ENCODE measurements at regions not wholly inside any gene's neighbourhood (a gene's known extent, or its start where the extent isn't known, plus 50 kb on each side); places are given as distances from the start of the nearest gene placed in this dataset.

DNA sequence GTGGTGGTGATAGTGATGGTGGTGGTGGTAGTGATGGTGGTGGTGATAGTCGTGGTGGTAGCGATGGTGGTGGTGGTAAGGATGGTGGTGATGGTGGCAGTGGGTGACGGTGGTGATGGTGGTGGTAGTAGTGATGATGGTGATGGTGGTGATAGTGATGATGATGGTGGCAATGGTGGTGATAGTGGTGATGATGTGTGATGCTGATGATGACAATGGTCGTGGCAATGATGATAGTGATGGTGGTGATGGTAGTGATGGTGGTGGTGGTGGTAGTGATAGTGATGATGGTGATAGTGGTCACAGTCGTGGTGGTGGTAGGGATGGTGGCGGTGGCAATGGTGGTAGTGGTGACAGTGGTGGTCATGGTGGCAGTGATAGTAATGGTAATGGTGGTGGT is 243.9 kb upstream of the RAB6C start:
- no peak for TF ChIP-seq EZH2 (IDR thresholded peaks at IDR 0.05; ENCODE audit: low read length, missing control alignments)
- TF ChIP-seq, protein P1, sequence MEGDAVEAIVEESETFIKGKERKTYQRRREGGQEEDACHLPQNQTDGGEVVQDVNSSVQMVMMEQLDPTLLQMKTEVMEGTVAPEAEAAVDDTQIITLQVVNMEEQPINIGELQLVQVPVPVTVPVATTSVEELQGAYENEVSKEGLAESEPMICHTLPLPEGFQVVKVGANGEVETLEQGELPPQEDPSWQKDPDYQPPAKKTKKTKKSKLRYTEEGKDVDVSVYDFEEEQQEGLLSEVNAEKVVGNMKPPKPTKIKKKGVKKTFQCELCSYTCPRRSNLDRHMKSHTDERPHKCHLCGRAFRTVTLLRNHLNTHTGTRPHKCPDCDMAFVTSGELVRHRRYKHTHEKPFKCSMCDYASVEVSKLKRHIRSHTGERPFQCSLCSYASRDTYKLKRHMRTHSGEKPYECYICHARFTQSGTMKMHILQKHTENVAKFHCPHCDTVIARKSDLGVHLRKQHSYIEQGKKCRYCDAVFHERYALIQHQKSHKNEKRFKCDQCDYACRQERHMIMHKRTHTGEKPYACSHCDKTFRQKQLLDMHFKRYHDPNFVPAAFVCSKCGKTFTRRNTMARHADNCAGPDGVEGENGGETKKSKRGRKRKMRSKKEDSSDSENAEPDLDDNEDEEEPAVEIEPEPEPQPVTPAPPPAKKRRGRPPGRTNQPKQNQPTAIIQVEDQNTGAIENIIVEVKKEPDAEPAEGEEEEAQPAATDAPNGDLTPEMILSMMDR (conservative IDR thresholded peaks at IDR 0.05 in 1 of 2, IDR thresholded peaks at IDR 0.05 in 1 of 2; ENCODE audit: low read depth in 1 of 2, low read length in 2 of 2): no peak
- Histone ChIP-seq H3K27me3 (ENCODE audit: control insufficient read depth, insufficient read depth, low read length) (no peaks in the 10 kb centered on the region), H3K36me3 (ENCODE audit: control insufficient read depth, insufficient read depth, low read length) (no peaks in the 10 kb centered on the region), H3K4me1 (ENCODE audit: control insufficient read depth, extremely low read depth, insufficient read depth, low read length) (no peaks in the 10 kb centered on the region), H3K9me3 (ENCODE audit: control insufficient read depth, insufficient read depth, low read depth, low read length) (no peaks in the 10 kb centered on the region), H3K27ac (ENCODE audit: insufficient read depth, low read length) (no peak overlapping the region), H3K79me2 (ENCODE audit: control insufficient read depth, insufficient read depth, low read length) (no peaks in the 10 kb centered on the region), H3K4me2 (ENCODE audit: extremely low read depth, insufficient read depth, low read length) (no peak overlapping the region), H3K9ac (ENCODE audit: insufficient read depth, low read length) (no peak overlapping the region), H3K4me3 (replicated peaks in 1 of 4; ENCODE audit: control extremely low read depth in 1 of 4, insufficient read depth in 1 of 4, low read depth in 3 of 4, low read length in 4 of 4) (no peak overlapping the region), H2AFZ (ENCODE audit: low read length) (no peak overlapping the region), H4K20me1 (ENCODE audit: control insufficient read depth, extremely low read depth, insufficient read depth, low read length) (no peaks in the 10 kb centered on the region)
- DNase-seq (ENCODE audit: low read depth in 2 of 2): no peak

DNA sequence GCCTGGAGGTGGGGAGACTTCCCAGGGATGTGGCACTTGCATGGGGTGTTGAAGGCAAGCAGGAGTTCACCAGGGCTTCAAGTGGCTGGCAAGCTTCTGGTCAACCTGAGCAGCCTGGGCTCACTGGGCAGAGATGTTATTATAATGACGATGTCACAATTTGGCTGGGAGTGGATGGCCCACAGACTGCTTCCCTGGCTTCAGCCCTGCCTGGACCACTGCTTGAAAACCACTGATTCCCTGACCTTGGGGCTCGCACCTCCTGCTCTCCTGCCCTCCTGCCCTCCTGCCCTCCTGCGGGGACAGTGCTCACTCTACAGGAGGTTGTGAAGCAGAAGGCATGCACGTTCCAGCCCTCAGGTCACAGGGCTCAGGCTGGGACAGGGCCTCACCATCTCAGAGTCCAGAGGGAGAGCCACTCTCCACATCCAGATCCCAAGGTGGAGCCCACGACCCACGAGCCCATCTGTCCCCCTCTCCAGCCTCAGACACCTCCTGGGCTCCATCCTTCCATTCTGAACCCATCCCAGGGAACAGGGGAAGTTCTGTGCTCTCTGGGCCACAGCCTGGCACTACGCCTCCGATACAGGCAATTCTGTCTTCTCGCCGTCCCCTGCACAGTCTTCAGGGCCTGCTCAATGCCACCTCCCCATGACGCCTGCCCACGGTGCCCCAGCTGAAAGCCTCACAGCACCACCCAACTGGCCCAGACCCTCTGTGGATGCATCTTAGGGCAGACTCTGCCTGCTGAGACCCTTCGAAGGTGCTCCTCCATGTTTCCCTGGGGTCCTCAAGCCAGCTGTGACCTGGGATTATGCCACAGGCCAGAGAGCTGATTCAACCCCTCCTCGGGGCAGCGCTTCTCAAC is 241.6 kb upstream of the RAB6C start:
- no peaks in the 10 kb centered on the region for H3K36me3 ChIP-seq (ENCODE audit: control insufficient read depth, insufficient read depth, low read length)
- TF ChIP-seq EZH2 (IDR thresholded peaks at IDR 0.05; ENCODE audit: low read length, missing control alignments): no peak
- TF ChIP-seq, protein P1 (conservative IDR thresholded peaks at IDR 0.05 in 1 of 2, IDR thresholded peaks at IDR 0.05 in 1 of 2; ENCODE audit: low read depth in 1 of 2, low read length in 2 of 2): no peak
- no peak overlapping the region for H3K4me3 ChIP-seq (replicated peaks in 1 of 4; ENCODE audit: control extremely low read depth in 1 of 4, insufficient read depth in 1 of 4, low read depth in 3 of 4, low read length in 4 of 4)
- H3K27me3 ChIP-seq (ENCODE audit: control insufficient read depth, insufficient read depth, low read length): no peaks in the 10 kb centered on the region
- no peak overlapping the region for H2AFZ ChIP-seq (ENCODE audit: low read length)
- no peak overlapping the region for H3K9ac ChIP-seq (ENCODE audit: insufficient read depth, low read length)
- no peak overlapping the region for H3K4me2 ChIP-seq (ENCODE audit: extremely low read depth, insufficient read depth, low read length)
- H3K79me2 ChIP-seq (ENCODE audit: control insufficient read depth, insufficient read depth, low read length): no peaks in the 10 kb centered on the region
- H3K27ac ChIP-seq (ENCODE audit: insufficient read depth, low read length): no peak overlapping the region
- no peak for DNase-seq (ENCODE audit: low read depth in 2 of 2)
- no peaks in the 10 kb centered on the region for H3K9me3 ChIP-seq (ENCODE audit: control insufficient read depth, insufficient read depth, low read depth, low read length)
- no peaks in the 10 kb centered on the region for H3K4me1 ChIP-seq (ENCODE audit: control insufficient read depth, extremely low read depth, insufficient read depth, low read length)
- no peaks in the 10 kb centered on the region for H4K20me1 ChIP-seq (ENCODE audit: control insufficient read depth, extremely low read depth, insufficient read depth, low read length)

DNA sequence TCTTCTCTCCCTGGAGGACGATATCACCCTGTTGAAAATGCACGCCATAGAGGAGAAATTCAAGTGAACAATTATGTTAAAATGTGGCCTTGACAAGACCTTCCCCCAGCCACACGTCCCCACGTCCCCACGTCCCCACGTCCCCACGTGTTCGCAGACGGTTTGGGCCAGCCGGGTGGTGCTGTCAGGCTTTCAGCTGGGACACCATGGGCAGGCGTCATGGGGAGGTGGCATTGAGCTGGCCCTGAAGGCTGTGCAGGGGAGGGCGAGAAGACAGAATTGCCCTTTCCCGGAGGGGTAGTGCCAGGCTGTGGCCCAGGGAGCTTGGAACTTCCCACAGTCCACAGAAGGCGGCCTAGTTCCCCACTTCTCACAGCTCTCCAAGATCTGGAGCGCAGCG is 240.7 kb upstream of the RAB6C start:
- Histone ChIP-seq H3K36me3 (ENCODE audit: control insufficient read depth, insufficient read depth, low read length) (no peaks in the 10 kb centered on the region), H3K9me3 (ENCODE audit: control insufficient read depth, insufficient read depth, low read depth, low read length) (no peaks in the 10 kb centered on the region), H3K79me2 (ENCODE audit: control insufficient read depth, insufficient read depth, low read length) (no peaks in the 10 kb centered on the region), H3K4me3 (replicated peaks in 1 of 4; ENCODE audit: control extremely low read depth in 1 of 4, insufficient read depth in 1 of 4, low read depth in 3 of 4, low read length in 4 of 4) (no peak overlapping the region), H3K4me2 (ENCODE audit: extremely low read depth, insufficient read depth, low read length) (no peak overlapping the region), H2AFZ (ENCODE audit: low read length) (no peak overlapping the region), H3K4me1 (ENCODE audit: control insufficient read depth, extremely low read depth, insufficient read depth, low read length) (no peaks in the 10 kb centered on the region), H4K20me1 (ENCODE audit: control insufficient read depth, extremely low read depth, insufficient read depth, low read length) (no peaks in the 10 kb centered on the region), H3K27me3 (ENCODE audit: control insufficient read depth, insufficient read depth, low read length) (no peaks in the 10 kb centered on the region), H3K9ac (ENCODE audit: insufficient read depth, low read length) (no peak overlapping the region), H3K27ac (ENCODE audit: insufficient read depth, low read length) (no peak overlapping the region)
- DNase-seq (ENCODE audit: low read depth in 2 of 2): no peak
- TF ChIP-seq, protein P1 (conservative IDR thresholded peaks at IDR 0.05 in 1 of 2, IDR thresholded peaks at IDR 0.05 in 1 of 2; ENCODE audit: low read depth in 1 of 2, low read length in 2 of 2): no peak
- no peak for TF ChIP-seq EZH2 (IDR thresholded peaks at IDR 0.05; ENCODE audit: low read length, missing control alignments)
